Lung (tissue), 11 donors: ENCODE measurements at regions not wholly inside any gene's neighbourhood (a gene's known extent, or its start where the extent isn't known, plus 50 kb on each side); places are given as distances from the start of the nearest gene placed in this dataset.
A peak's percentile ranks its signal among the peaks of the same experiment; 100 is the strongest.
"Not testable (repeated sequence)": the region's sequence is repeated elsewhere in the genome, so short reads cannot be mapped to it uniquely, and the experiment has no call there.

Experiments
- ATAC-seq: fragments of 200-7000 bp; cut with Tn5 transposase; one replicate; pipeline ENCODE4 v1.9.1; 2020; ENCODE audit warnings: moderate number of reproducible peaks; ENCODE audit not compliant: insufficient read depth, low FRiP score
- DNase-seq, 3 donors: peaks; one replicate each; pipeline ENCODE4 v3.0.0-alpha.2; 2013 to 2017
- H3K27ac ChIP-seq, 2 donors: one replicate each; pipeline ENCODE4 v1.5.1; 2013; ENCODE audit warnings: mild to moderate bottlenecking in 2 of 2, moderate library complexity in 2 of 2, control low read depth in 1 of 2, inconsistent platforms in 1 of 2, low read depth in 1 of 2, low read length in 1 of 2
- H3K27me3 ChIP-seq, 3 donors: one replicate each; pipeline ENCODE4 v1.5.1; 2013; ENCODE audit warnings: low read length in 2 of 3; ENCODE audit not compliant: control insufficient read depth in 3 of 3, insufficient read depth in 3 of 3
- H3K36me3 ChIP-seq, 4 donors: one replicate each; pipeline ENCODE4 v1.5.1; 2013; ENCODE audit warnings: low read length in 4 of 4, mild to moderate bottlenecking in 1 of 4, moderate library complexity in 1 of 4; ENCODE audit not compliant: control insufficient read depth in 4 of 4, insufficient read depth in 4 of 4
- H3K4me1 ChIP-seq, 5 donors: one replicate each; pipeline ENCODE4 v1.5.1; 2013; ENCODE audit warnings: low read length in 5 of 5, mild to moderate bottlenecking in 2 of 5, moderate library complexity in 1 of 5; ENCODE audit not compliant: control insufficient read depth in 5 of 5, insufficient read depth in 5 of 5
- H3K4me3 ChIP-seq: one replicate; pipeline ENCODE4 v1.5.1; 2013; ENCODE audit warnings: mild to moderate bottlenecking, control low read depth, moderate library complexity
- H3K9ac ChIP-seq, 2 donors: one replicate each; pipeline ENCODE4 v1.5.1; 2013; ENCODE audit warnings: low read length in 2 of 2, control low read depth in 1 of 2; ENCODE audit not compliant: insufficient read depth in 1 of 2
- H3K9me3 ChIP-seq, 4 donors: one replicate each; pipeline ENCODE4 v1.5.1; 2013; ENCODE audit warnings: low read length in 3 of 4, mild to moderate bottlenecking in 1 of 4, moderate library complexity in 1 of 4; ENCODE audit not compliant: control insufficient read depth in 4 of 4, insufficient read depth in 3 of 4
- CTCF ChIP-seq: IDR thresholded peaks from 2 replicates; pipeline ENCODE4 v1.5.1; 2012; ENCODE audit warnings: mild to moderate bottlenecking; ENCODE audit errors: control extremely low read depth, extremely low read depth
- WGBS, 2 donors: extraction: QIAGEN DNeasy Blood & Tissue Kit; methylation state at CpG; one replicate each; pipeline ENCODE4 v1.1.7; 2013; 5-methylcytosine and 5-hydroxymethylcytosine counted together
- donor health status: control.
- donor health status: control.
- donor health status: Bipolar disorder and iron deficiency.
- donor health status: healthy.
- donor health status: DM: yes; HTN: yes; CAD: no.

GRCh38 chr12:23389315-23389714 is 560.2 kb downstream of the SOX5 start:
- not testable (repeated sequence) for H3K4me1 ChIP-seq, H3K27me3 ChIP-seq, H3K9ac ChIP-seq, DNase-seq, H3K36me3 ChIP-seq, H3K9me3 ChIP-seq, ATAC-seq, H3K27ac ChIP-seq, H3K4me3 ChIP-seq
- WGBS, 2 donors, result 86 to 95% methylated on average over 4 of the region's 4 CpGs

- no peaks in the 10 kb centered on the region for H3K9me3 ChIP-seq
- TF ChIP-seq CTCF, result no peak
- no peaks in the 10 kb centered on the region for H3K4me1 ChIP-seq
- no peaks in the 10 kb centered on the region for H3K27me3 ChIP-seq
- DNase-seq (peak in 2 of 3 donors; percentile 17 to 45), ATAC-seq (no peak)
- 35 to 70% methylated on average over 2 of the region's 2 CpGs for WGBS, 2 donors
- H3K27ac ChIP-seq, result no peak overlapping the region
- no peak overlapping the region for H3K4me3 ChIP-seq
- no peaks in the 10 kb centered on the region for H3K36me3 ChIP-seq
- no peak overlapping the region for H3K9ac ChIP-seq
These were observed 550.0 kb downstream of the SOX5 start for GRCh38 chr12:23399402-23399933.

GRCh38 chr12:23415180-23415579 is 534.3 kb downstream of the SOX5 start:
- no peaks in the 10 kb centered on the region for H3K4me1 ChIP-seq
- H3K27ac ChIP-seq, result no peak overlapping the region
- no peak overlapping the region for H3K9ac ChIP-seq
- H3K27me3 ChIP-seq, result no peaks in the 10 kb centered on the region
- no peak for TF ChIP-seq CTCF
- peak in 1 of 3 donors; percentile 4 for DNase-seq
- no peak overlapping the region for H3K4me3 ChIP-seq
- no peaks in the 10 kb centered on the region for H3K9me3 ChIP-seq
- no peak for ATAC-seq
- 62 to 78% methylated on average over 3 of the region's 3 CpGs for WGBS, 2 donors
- no peaks in the 10 kb centered on the region for H3K36me3 ChIP-seq

- Histone ChIP-seq H3K9me3 (no peaks in the 10 kb centered on the region), H3K4me1 (no peaks in the 10 kb centered on the region), H3K36me3 (no peaks in the 10 kb centered on the region), H3K4me3 (no peak overlapping the region), H3K27ac (no peak overlapping the region), H3K9ac (no peak overlapping the region), H3K27me3 (no peaks in the 10 kb centered on the region)
- DNase-seq, result no peak
- ATAC-seq, result no peak
- no peak for TF ChIP-seq CTCF
- WGBS, 2 donors, result 68 to 87% methylated on average over 6 of the region's 6 CpGs
These were observed 527.9 kb downstream of the SOX5 start for GRCh38 chr12:23421556-23421955.
